ENCODE measurements at regions not wholly inside any gene's neighbourhood (a gene's known extent, or its start where the extent isn't known, plus 50 kb on each side); places are given as distances from the start of the nearest gene placed in this dataset.

DNA sequence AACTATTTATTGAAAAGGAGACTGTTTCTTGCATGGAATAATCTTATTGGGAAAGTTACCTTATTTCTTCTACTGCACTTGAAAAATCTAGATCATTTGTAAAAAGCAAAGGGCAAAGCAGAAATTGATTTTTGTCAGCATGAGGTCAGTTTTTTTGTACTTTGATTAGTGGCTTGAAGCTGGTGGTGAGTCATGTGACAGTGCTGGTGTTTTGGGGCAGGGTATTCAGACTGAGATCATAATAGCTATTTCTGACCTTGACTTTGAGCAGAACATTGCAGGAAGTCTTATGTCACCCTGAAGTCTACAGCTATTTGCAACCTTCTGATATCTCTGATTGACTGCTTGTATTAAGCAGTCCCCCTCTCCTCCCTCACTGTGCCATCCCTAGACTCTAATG is 66.3 kb upstream of the SORCS3 start:
- DNase-seq (ENCODE audit: low read depth in 2 of 3, low spot score in 1 of 3): no peak

DNA sequence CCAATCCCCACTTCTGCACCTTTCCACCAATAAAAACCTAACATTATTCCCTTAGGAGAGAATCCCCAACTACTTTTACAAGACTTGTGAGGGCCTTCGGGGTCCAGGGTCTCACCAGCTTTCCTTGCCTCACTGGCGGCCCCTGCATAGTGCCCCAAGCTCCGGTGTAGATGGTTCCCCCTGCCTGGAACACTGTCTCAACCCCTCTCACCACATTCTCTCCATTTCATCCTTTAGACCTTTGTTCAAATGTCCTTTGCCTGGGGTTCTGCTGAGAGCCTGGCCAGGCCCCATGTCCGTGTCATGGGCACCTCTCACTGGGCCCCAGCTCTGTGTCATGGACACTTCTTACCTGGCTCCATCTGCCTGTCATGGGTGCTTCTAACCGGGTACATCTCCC is 64.5 kb upstream of the SORCS3 start:
- no peak for DNase-seq (ENCODE audit: low read depth in 2 of 3, low spot score in 1 of 3)

DNA sequence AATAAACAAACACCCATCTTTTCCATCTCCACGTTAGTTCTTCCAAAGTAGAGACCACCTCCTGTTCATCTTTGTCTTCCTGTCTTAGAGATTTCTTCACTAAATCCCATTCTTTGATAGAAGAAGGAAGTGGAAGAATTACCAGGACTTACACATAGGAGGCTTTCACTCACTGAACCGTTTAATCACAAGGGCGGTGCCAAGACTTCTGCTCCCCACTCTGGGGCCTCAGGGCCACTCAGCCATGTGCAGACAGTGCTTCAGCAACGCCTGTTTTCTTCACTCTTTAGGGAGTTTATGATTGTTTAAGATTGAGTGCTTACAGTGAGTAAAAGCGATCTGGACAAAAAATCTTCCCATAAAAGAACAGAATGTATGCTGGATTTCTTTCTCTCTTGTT is 63.9 kb upstream of the SORCS3 start:
- DNase-seq (ENCODE audit: low read depth in 2 of 3, low spot score in 1 of 3): no peak

DNA sequence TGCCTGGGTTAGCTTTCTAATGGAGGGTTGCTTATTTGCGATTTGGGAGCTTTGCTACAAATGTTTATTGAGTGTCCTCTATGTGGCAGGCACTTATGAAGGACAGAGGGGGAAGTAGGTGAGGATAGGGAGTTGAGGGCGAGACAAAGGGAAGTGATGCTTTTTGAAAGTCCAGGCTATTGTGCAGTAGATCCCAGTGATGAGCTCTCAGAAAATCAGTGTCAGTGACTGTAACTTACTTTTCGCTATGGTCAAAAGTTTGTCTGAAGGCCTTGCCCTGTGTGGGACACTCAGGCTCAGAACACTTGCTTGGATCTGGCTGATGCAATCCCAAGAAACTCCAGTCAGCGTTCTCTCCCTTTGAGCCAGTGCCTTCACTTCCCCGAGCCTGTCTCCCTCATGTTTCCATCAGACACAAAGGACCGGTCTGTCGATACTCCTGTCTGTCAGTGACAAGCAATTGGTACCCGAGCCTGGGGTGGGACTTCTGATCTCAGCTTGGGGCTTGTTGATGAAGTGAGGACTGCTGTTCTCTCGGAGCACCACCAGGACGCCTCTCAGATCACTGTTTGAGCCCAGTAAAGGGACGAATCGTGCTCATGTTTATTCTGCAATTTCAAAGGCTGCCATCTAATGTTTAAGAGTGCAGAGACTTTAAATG is 63.1 kb upstream of the SORCS3 start:
- DNase-seq (ENCODE audit: low read depth in 2 of 3, low spot score in 1 of 3): no peak

DNA sequence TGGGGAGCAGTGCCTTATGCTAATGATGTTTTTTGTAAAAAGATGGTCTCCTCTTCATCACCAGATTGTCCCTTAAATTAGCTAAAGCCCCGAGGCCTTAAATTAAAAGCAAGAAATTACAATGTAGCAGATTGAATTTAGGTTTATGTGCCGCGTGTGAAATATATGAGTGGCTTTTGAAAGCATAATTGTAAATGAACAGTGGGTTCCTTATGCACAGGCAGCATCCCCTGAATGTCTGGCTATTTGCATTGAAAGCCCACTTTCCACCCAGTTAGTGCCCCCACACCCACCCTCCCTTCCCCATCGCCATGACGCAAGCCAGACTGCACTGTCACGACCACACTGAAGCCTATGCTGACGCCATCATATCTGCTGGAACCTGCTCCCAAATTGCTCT is 62.4 kb upstream of the SORCS3 start:
- no peak for DNase-seq (ENCODE audit: low read depth in 2 of 3, low spot score in 1 of 3)

DNA sequence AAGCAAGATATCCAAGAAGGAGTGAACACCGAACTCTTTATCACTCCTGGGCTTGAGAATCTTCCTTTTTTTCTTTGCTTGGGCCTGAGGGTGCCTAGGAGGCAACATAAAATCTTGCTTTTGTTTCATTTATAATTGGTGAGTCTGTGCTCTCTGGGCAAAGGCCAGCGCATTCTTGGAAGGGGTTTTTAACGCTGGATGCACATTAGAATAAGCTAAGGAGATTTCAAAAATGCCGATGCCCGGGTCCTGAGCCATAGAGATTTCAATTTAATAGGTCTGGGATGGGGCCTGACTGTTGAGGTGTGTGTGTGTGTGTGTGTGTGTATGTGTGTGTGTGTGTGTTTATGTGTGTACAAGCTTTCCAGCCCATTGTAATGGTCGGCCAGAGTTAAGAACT is 62.0 kb upstream of the SORCS3 start:
- no peak for DNase-seq (ENCODE audit: low read depth in 2 of 3, low spot score in 1 of 3)

DNA sequence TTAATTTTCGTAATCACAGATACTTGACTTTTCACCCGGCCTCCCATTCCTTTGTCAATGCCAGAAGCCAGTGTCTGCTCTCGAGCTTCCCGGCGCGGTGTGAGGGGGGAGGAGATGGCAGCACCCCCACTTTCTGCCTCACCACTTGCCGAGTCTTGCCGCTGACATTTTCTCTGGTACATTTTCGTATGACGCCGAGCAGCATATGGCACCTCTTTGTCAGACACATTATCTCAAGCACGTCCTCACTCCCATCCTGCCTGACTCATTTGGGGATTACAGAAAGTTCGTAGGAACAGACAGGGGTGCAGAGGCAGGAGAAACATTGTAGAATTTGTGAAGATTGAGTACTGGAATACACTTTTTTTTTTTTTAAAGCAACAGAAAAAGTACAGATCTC is 60.8 kb upstream of the SORCS3 start:
- DNase-seq (ENCODE audit: low read depth in 2 of 3, low spot score in 1 of 3): no peak

DNA sequence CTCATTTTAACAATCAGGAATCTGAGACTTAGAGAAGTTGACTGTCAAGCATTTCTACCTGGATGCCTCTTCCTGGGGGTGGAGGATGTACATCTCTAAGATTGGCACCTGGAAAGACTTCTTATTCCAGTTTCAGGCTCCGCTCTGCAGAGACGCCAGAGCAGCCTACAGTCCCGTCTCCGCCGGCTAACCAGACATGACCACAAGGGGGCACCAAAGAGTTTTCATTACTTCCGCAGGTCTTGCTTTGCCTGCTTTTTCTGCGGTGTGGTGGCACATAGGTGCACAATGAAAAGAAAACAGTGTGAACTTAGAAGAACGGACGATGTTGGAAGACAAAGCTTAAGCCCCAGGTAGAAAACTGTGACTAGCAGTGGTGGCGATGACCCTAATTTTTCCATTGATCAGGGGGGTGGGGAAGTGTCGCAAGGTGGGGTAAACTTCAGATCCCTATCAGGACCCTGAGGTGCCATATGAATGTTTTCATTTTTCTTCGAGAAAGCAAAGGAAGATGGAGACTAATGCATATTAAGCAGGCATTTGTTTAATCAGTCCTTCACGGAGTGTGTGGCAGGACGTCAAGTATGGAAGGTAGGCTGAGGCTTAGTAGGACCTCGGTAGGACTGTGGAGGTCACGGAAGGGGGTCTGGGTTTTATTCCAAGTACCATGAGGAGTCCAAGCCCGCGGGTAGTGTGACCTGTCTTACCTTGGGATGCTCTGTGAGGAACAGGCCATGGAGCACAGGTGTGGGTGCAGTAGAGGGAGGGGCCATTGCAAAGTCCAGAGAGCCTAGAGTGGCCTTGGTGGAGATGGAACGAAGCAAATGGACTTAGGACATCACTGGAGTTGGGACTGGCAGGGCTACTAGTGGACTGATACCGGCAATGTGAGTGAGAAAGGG is 60.1 kb upstream of the SORCS3 start:
- DNase-seq (ENCODE audit: low read depth in 2 of 3, low spot score in 1 of 3): peak; percentile 46 to 86 (median 56)

DNA sequence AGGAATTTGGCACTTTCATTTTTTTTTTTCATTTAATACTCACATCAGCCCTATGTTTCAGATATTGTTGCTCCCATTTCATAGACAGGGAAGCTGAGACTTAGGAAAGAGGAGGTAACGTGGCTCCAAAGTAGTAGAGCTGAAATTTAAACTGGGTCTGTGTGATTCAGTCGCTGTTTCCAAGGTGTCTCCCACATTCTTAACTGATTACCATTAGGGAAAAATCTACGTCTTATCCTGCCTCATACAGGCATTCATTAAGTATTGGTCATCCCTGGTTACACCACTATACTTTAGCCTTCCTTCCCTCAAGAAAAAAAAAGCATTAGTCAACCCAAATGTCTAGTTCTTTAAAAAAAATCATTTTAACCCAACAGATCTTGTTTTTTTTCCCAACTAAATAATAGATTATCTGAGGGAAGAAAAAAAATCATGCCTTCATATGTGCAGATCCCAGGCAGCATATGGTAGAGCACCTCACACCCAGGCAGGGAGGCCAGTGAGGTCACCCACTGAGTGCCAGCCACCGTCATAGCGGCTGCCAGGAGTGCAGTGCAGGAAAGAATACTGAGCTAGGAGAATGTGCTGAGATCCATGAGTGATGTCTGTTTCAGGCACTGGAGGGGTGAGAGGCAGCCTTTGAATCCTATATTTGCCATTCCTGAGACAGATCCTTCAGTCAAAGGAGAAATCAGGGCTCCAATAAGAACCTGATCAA is 59.0 kb upstream of the SORCS3 start:
- no peak for DNase-seq (ENCODE audit: low read depth in 2 of 3, low spot score in 1 of 3)

DNA sequence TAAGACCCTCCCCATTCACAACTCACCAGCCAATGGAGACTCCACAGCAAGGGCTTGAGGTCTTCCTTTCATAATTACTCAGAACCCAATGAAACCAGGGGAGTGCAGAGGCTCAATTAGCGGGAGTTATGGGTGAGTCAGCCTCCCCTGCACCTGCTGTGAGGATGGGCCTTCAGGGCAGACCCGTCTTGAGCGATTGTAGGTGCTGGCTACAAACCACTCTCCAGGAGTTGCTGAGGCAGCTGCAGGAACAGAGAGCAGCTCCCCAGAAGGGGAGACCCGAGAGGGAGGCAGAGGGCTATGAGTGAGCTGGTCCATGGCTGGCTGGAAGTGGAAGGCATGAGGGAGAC is 58.5 kb upstream of the SORCS3 start:
- DNase-seq (ENCODE audit: low read depth in 2 of 3, low spot score in 1 of 3): no peak

DNA sequence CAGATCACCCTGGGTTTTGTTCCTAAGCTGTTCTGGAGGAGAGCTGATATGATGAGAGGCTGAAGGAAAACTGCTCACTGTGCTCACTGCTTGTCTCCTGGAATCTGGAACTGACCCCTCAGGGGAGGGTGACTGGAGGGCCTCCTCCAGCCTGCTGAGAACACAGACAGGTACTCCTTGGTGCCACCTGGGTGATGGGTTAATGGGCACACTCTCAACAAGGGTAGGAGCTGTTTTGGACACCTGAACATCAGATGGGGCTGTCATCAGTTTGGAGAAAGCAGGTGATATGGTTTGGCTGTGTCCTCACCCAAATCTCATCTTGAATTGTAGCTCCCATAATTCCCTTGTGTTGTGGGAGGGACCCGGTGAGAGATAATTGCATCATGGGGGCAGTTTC is 58.1 kb upstream of the SORCS3 start:
- no peak for DNase-seq (ENCODE audit: low read depth in 2 of 3, low spot score in 1 of 3)

DNA sequence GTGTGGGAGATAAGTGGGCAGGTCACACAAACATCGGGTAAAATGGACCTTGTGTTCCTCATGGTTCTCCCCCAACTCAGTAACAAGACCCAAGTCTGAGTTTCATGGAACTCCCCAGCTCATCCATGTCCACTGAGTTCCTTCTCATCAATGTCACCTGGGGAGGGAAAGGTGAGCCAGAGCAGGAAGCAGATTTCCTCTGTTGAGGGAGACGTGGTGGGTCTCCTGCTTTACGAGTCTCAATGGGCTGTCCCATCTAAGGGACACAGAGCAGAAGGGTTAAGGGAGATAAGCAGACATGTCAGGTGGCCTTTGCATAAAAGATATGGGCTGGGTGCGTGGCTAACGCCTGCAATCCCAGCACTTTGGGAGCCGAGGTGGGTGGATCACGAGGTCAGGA is 56.5 kb upstream of the SORCS3 start:
- DNase-seq (ENCODE audit: low read depth in 2 of 3, low spot score in 1 of 3): no peak

DNA sequence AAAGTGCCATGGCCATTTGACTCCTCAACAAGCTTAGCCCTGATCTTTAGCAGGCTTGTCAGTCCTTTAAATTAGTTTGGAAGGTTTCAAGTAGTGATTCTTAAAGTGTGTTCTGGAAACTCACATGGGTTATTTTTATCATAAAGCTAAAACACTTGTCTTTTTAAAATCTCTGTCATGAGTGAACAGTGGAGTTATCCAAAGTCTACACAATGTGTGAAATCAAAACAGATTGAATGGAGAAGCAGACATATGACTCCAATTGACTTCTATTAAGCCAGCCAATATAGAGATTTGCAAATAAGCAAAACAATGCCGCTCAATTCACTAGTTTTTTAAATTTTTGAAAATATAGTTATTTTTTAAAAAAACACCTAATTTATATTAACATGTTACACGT is 53.3 kb upstream of the SORCS3 start:
- no peak for DNase-seq (ENCODE audit: low read depth in 2 of 3, low spot score in 1 of 3)

DNA sequence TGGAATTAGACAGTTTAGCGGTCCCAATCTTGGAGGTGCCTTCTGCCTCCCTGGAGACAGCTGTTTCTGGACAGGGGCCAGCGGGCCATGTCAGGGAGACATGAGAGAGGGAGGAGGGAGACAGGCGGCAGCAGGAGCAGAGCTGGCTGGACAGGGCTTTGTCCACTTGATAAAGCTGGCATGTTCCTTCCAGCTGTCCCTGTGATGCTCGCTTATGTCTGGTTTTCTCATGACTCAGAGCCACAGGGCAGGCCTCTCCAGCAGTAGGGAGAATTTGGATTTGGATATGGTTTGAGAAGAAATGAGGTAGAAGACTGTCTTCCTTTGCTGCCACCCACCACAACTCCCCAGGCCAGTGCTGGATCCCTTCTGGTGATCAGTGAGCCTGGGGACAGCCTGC is 51.7 kb upstream of the SORCS3 start:
- DNase-seq (ENCODE audit: low read depth in 2 of 3, low spot score in 1 of 3): no peak

DNA sequence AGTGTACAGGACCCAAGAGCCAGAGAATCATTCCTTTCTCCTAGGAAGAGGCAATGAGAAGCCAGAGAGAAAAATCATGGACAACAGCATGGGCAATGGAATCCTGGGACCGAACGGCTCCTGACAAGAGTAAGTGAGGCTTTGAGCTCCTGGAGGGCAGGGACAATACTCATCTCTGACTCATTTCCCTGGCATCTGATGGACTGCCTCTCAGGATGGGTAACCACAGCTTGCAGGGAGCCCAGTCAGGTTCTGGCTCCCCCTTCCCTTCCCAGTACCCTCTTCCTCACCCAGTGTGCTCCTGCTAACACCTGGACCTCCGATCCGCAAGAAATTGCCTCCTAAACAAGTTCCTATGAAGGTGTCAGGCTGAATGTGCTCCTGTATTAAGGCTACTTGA is 51.2 kb upstream of the SORCS3 start:
- no peak for DNase-seq (ENCODE audit: low read depth in 2 of 3, low spot score in 1 of 3)

All from stimulated activated CD4-positive, alpha-beta T cell treated with anti-CD3 and anti-CD28 coated beads, Interleukin-12 subunit alpha, Interleukin-12 subunit beta, amount 100 ng/mL, for 48 hours (primary cell).